Smooth muscle cell (in vitro differentiated cells): ENCODE measurements at regions not wholly inside any gene's neighbourhood (a gene's known extent, or its start where the extent isn't known, plus 50 kb on each side); places are given as distances from the start of the nearest gene placed in this dataset.

ENCODE experiments used
- DNase-seq: peaks from one replicate; lab custom pipeline; 2025; ENCODE audit not compliant: unreplicated experiment; lab: John Stamatoyannopoulos, UW
- H2AFZ ChIP-seq: fragments of 200-600 bp; sonication (generic); 2 replicates; pipeline ENCODE4 v1.6.0; 2016; ENCODE audit warnings: antibody characterized with exemption, low read depth, mild to moderate bottlenecking
- H3F3A ChIP-seq: fragments of 200-600 bp; sonication (generic); 2 replicates; pipeline ENCODE4 v1.6.0; 2017; ENCODE audit warnings: antibody characterized with exemption, low read depth
- H3K27ac ChIP-seq: fragments of 200-600 bp; sonication (generic); 2 replicates; pipeline ENCODE4 v1.5.1; 2016; ENCODE audit warnings: low read depth, mild to moderate bottlenecking
- H3K27me3 ChIP-seq: fragments of 200-600 bp; sonication (generic); 2 replicates; pipeline ENCODE4 v1.6.1; 2016; ENCODE audit warnings: low read depth, mild to moderate bottlenecking
- H3K36me3 ChIP-seq: fragments of 200-600 bp; sonication (generic); 2 replicates; pipeline ENCODE4 v1.5.1; 2016; ENCODE audit warnings: low read depth
- H3K4me1 ChIP-seq: fragments of 200-600 bp; sonication (generic); 2 replicates; pipeline ENCODE4 v1.5.1; 2016; ENCODE audit warnings: low read depth
- H3K4me2 ChIP-seq: fragments of 200-600 bp; sonication (generic); 2 replicates; pipeline ENCODE4 v1.6.0; 2016; ENCODE audit warnings: mild to moderate bottlenecking
- H3K4me3 ChIP-seq: fragments of 200-600 bp; sonication (generic); 2 replicates; pipeline ENCODE4 v1.5.1; 2016; ENCODE audit warnings: mild to moderate bottlenecking
- H3K79me2 ChIP-seq: fragments of 200-600 bp; sonication (generic); 2 replicates; pipeline ENCODE4 v1.6.0; 2016; ENCODE audit warnings: low read depth, mild to moderate bottlenecking
- H3K9ac ChIP-seq: fragments of 200-600 bp; sonication (generic); 2 replicates; pipeline ENCODE4 v1.6.0; 2016; ENCODE audit warnings: low read depth
- H3K9me3 ChIP-seq: fragments of 200-600 bp; sonication (generic); replicated peaks from 2 replicates; pipeline ENCODE4 v1.5.1; 2016; ENCODE audit warnings: low read depth
- H4K20me1 ChIP-seq: fragments of 200-600 bp; sonication (generic); 2 replicates; pipeline ENCODE4 v1.6.0; 2016; ENCODE audit warnings: low read depth
- CTCF ChIP-seq: fragments of 200-600 bp; sonication (generic); IDR thresholded peaks from 2 replicates; pipeline ENCODE4 v1.5.1; 2017; ENCODE audit warnings: borderline replicate concordance, mild to moderate bottlenecking, antibody characterized with exemption; ENCODE audit not compliant: insufficient read depth, poor library complexity, severe bottlenecking
- WGBS: methylation state at CpG from one replicate; pipeline ENCODE4 v1.1.7; 2016; ENCODE audit warnings: low lambda C conversion rate; 5-methylcytosine and 5-hydroxymethylcytosine counted together

GRCh38 chr5:88398316-88398715 is 129.7 kb upstream of the TMEM161B start:
- Histone ChIP-seq H3K36me3 (no peaks in the 10 kb centered on the region), H3K4me3 (no peak overlapping the region), H3F3A (no peaks in the 10 kb centered on the region), H3K27me3 (peaks cover 36% of the 10 kb centered on the region), H3K4me1 (peaks cover 29% of the 10 kb centered on the region), H2AFZ (no peak overlapping the region), H3K9me3 (no peaks in the 10 kb centered on the region), H3K27ac (no peak overlapping the region), H3K9ac (no peak overlapping the region), H3K79me2 (no peaks in the 10 kb centered on the region), H4K20me1 (no peaks in the 10 kb centered on the region), H3K4me2 (no peak overlapping the region)
- DNase-seq: no peak
- TF ChIP-seq CTCF: no peak
- WGBS: 55% methylated on average over 4 of the region's 4 CpGs

- peaks cover 37% of the 10 kb centered on the region for H3K27me3 ChIP-seq
- no peak overlapping the region for H3K4me3 ChIP-seq
- no peaks in the 10 kb centered on the region for H3K36me3 ChIP-seq
- no peak overlapping the region for H2AFZ ChIP-seq
- no peaks in the 10 kb centered on the region for H3K79me2 ChIP-seq
- H3K9me3 ChIP-seq: no peaks in the 10 kb centered on the region
- WGBS: 51% methylated on average over 7 of the region's 7 CpGs
- H3K9ac ChIP-seq: no peak overlapping the region
- no peak for DNase-seq
- H3F3A ChIP-seq: no peaks in the 10 kb centered on the region
- H4K20me1 ChIP-seq: no peaks in the 10 kb centered on the region
- no peak for TF ChIP-seq CTCF
- H3K4me1 ChIP-seq: peaks cover 40% of the 10 kb centered on the region
- no peak overlapping the region for H3K27ac ChIP-seq
- H3K4me2 ChIP-seq: peak overlapping the region; percentile 63
Measured at GRCh38 chr5:88396751-88397281, 128.2 kb upstream of the TMEM161B start.

GRCh38 chr5:88396000-88396535 is 127.4 kb upstream of the TMEM161B start:
- WGBS: 100% methylated on average over 2 of the region's 2 CpGs
- TF ChIP-seq CTCF: no peak
- peaks cover 46% of the 10 kb centered on the region for H3K4me1 ChIP-seq
- H3F3A ChIP-seq: no peaks in the 10 kb centered on the region
- no peak overlapping the region for H2AFZ ChIP-seq
- peaks cover 40% of the 10 kb centered on the region for H3K27me3 ChIP-seq
- H3K9ac ChIP-seq: no peak overlapping the region
- no peak for DNase-seq
- no peak overlapping the region for H3K4me2 ChIP-seq
- no peaks in the 10 kb centered on the region for H3K9me3 ChIP-seq
- H3K4me3 ChIP-seq: no peak overlapping the region
- H3K79me2 ChIP-seq: no peaks in the 10 kb centered on the region
- no peaks in the 10 kb centered on the region for H4K20me1 ChIP-seq
- no peak overlapping the region for H3K27ac ChIP-seq
- no peaks in the 10 kb centered on the region for H3K36me3 ChIP-seq

- Histone ChIP-seq H3K4me3 (no peak overlapping the region), H3K9me3 (no peaks in the 10 kb centered on the region), H3K9ac (no peak overlapping the region), H3K36me3 (no peaks in the 10 kb centered on the region), H4K20me1 (no peaks in the 10 kb centered on the region), H3K4me2 (no peak overlapping the region), H3K79me2 (no peaks in the 10 kb centered on the region), H3F3A (no peaks in the 10 kb centered on the region), H2AFZ (no peak overlapping the region), H3K27ac (no peak overlapping the region), H3K4me1 (peaks cover 54% of the 10 kb centered on the region), H3K27me3 (peaks cover 48% of the 10 kb centered on the region)
- WGBS: 62% methylated on average over 4 of the region's 4 CpGs
- no peak for TF ChIP-seq CTCF
- DNase-seq: no peak
Measured at GRCh38 chr5:88395264-88395663, 126.6 kb upstream of the TMEM161B start.
